GM12878 (cell line): ENCODE measurements at regions not wholly inside any gene's neighbourhood (a gene's known extent, or its start where the extent isn't known, plus 50 kb on each side); places are given as distances from the start of the nearest gene placed in this dataset.

Source experiments
- ATAC-seq: fragments of 200-7000 bp; cut with Tn5 transposase; 3 replicates; pipeline ENCODE4 v1.9.1; 2020; ENCODE audit warnings: mild to moderate bottlenecking, moderate library complexity
- BruUV-seq: library from RNA; stranded (reverse); fragments of 400-500 nt; replicated peaks from 2 replicates; lab custom pipeline; 2021; lab: Mats Ljungman, UMichigan
- CTCF ChIA-PET: fragments of 300-600 bp; sonication (Branson Sonifier 250); formaldehyde crosslinking; extraction: SDS; loops from one replicate; lab custom pipeline; 2021; ENCODE audit warnings: inconsistent platforms; lab: Yijun Ruan, JAX
- POLR2A ChIA-PET: fragments of 350-600 bp; formaldehyde crosslinking; extraction: SDS; loops from one replicate; lab custom pipeline; 2021; ENCODE audit warnings: inconsistent platforms; lab: Charles Lee
- RAD21 ChIA-PET: fragments of 300-600 bp; sonication (Branson Sonifier 250); formaldehyde crosslinking; loops from one replicate; lab custom pipeline; 2023; ENCODE audit warnings: antibody characterized with exemption; ENCODE audit not compliant: unreplicated experiment; lab: Charles Lee
- SMC1A ChIA-PET: fragments of 300-600 bp; sonication (Branson Sonifier 250); formaldehyde crosslinking; loops from one replicate; lab custom pipeline; 2023; ENCODE audit not compliant: unreplicated experiment, uncharacterized antibody; lab: Charles Lee
- DNase-seq: peaks from one replicate; pipeline ENCODE4 v3.0.0-alpha.2; 2011; ENCODE audit warnings: low read depth, low spot score
- FAIRE-seq: peaks from 3 replicates; lab custom pipeline; 2011; peaks lifted over from hg19 to GRCh38; lab: Jason Lieb, UNC
- H2AFZ ChIP-seq: 2 replicates; pipeline ENCODE4 v1.6.0; 2011; ENCODE audit warnings: low read depth, low read length, control low read depth; ENCODE audit not compliant: control insufficient read depth
- H3K27ac ChIP-seq: 2 replicates; pipeline ENCODE4 v1.5.1; 2011; ENCODE audit warnings: control low read depth; ENCODE audit not compliant: control insufficient read depth, insufficient read depth
- H3K27me3 ChIP-seq, 2 experiments: replicated peaks in 1 of 2; 2 replicates each; pipeline versions ENCODE4 v1.6.0 to v1.6.1; 2011; ENCODE audit warnings: low read length in 1 of 2; ENCODE audit not compliant: control insufficient read depth in 2 of 2, insufficient read depth in 2 of 2
- H3K36me3 ChIP-seq, 2 experiments: 2 replicates each; pipeline ENCODE4 v1.5.1; 2011; ENCODE audit warnings: low read length in 1 of 2; ENCODE audit not compliant: control insufficient read depth in 2 of 2, insufficient read depth in 2 of 2
- H3K4me1 ChIP-seq: 2 replicates; pipeline ENCODE4 v1.6.1; 2011; ENCODE audit warnings: mild to moderate bottlenecking, low read length, moderate library complexity, mixed read lengths; ENCODE audit not compliant: control insufficient read depth, insufficient read depth
- H3K4me2 ChIP-seq: 2 replicates; pipeline ENCODE4 v1.6.0; 2011; ENCODE audit warnings: control low read depth; ENCODE audit not compliant: control insufficient read depth, insufficient read depth
- H3K4me3 ChIP-seq: fragments of 200-600 bp; sonication (generic); 2 replicates; pipeline ENCODE4 v1.5.1; 2016
- H3K79me2 ChIP-seq: 2 replicates; pipeline ENCODE4 v1.6.0; 2011; ENCODE audit warnings: low read length; ENCODE audit not compliant: control insufficient read depth, insufficient read depth
- H3K9ac ChIP-seq: 2 replicates; pipeline ENCODE4 v1.8.0; 2011; ENCODE audit warnings: low read length, control low read depth, mixed read lengths; ENCODE audit not compliant: control insufficient read depth, insufficient read depth
- H3K9me3 ChIP-seq: replicated peaks from 3 replicates; pipeline ENCODE4 v1.5.1; 2011; ENCODE audit warnings: mild to moderate bottlenecking, low read length; ENCODE audit not compliant: control insufficient read depth, insufficient read depth
- H4K20me1 ChIP-seq: 2 replicates; pipeline ENCODE4 v1.6.0; 2011; ENCODE audit not compliant: control insufficient read depth, insufficient read depth
- ZNF217 ChIP-seq: fragments of 450-650 bp; IDR thresholded peaks from 2 replicates; pipeline ENCODE4 v1.6.1; 2017; ENCODE audit warnings: antibody characterized with exemption, mild to moderate bottlenecking
- WGBS: methylation state at CpG from one replicate; pipeline ENCODE4 v1.1.6; 2016; ENCODE audit warnings: low lambda C conversion rate; ENCODE audit not compliant: insufficient replicate concordance, insufficient coverage; ENCODE audit errors: missing lambda C conversion rate; 5-methylcytosine and 5-hydroxymethylcytosine counted together
- in situ Hi-C: fragments of 300-500 bp; cut with MboI; formaldehyde crosslinking; loops from 9 replicates; pipeline ENCODE4 v1.14.3; 2018; ENCODE audit warnings: mixed read lengths
- intact Hi-C: fragments of 100-400 bp; cut with micrococcal nuclease; formaldehyde crosslinking; loops from one replicate; pipeline ENCODE4 v1.14.2; 2022; ENCODE audit not compliant: unreplicated experiment
- TF ChIP-seq, protein P1 (sequence below): fragments of 450-650 bp; formaldehyde crosslinking; IDR thresholded peaks from 2 replicates; pipeline ENCODE4 v1.4.0; 2020; ENCODE audit warnings: mild to moderate bottlenecking, moderate library complexity
- TF ChIP-seq, protein P2 (sequence below): fragments of 450-650 bp; IDR thresholded peaks from 2 replicates; pipeline ENCODE4 v1.6.1; 2017; ENCODE audit warnings: mild to moderate bottlenecking, moderate library complexity

DNA sequence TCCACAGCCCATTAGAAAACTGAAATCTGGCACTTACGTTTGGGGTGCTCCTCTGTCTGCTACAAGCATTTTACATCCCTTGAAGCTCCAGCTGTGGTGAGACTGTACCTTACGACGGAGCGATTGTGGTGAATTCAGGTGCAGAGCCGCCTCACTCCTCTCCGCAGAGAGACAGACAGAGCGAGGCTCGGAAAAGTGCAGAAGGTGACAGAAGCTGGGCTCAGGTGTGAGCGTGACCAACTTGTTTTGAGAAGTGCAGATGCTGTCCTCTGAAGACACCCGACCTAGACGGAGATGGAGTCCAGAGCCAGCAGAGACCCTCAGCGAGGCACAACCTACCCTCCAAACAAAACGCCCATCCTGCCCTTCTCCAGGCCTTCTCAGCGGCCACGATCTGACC, 196.5 kb downstream of the MED10 start:
- DNase-seq = no peak
- TF ChIP-seq, protein P1, sequence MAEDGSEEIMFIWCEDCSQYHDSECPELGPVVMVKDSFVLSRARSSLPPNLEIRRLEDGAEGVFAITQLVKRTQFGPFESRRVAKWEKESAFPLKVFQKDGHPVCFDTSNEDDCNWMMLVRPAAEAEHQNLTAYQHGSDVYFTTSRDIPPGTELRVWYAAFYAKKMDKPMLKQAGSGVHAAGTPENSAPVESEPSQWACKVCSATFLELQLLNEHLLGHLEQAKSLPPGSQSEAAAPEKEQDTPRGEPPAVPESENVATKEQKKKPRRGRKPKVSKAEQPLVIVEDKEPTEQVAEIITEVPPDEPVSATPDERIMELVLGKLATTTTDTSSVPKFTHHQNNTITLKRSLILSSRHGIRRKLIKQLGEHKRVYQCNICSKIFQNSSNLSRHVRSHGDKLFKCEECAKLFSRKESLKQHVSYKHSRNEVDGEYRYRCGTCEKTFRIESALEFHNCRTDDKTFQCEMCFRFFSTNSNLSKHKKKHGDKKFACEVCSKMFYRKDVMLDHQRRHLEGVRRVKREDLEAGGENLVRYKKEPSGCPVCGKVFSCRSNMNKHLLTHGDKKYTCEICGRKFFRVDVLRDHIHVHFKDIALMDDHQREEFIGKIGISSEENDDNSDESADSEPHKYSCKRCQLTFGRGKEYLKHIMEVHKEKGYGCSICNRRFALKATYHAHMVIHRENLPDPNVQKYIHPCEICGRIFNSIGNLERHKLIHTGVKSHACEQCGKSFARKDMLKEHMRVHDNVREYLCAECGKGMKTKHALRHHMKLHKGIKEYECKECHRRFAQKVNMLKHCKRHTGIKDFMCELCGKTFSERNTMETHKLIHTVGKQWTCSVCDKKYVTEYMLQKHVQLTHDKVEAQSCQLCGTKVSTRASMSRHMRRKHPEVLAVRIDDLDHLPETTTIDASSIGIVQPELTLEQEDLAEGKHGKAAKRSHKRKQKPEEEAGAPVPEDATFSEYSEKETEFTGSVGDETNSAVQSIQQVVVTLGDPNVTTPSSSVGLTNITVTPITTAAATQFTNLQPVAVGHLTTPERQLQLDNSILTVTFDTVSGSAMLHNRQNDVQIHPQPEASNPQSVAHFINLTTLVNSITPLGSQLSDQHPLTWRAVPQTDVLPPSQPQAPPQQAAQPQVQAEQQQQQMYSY (CRISPR knock-in tag) = no peak
- TF ChIP-seq ZNF217 = no peak
- TF ChIP-seq, protein P2, sequence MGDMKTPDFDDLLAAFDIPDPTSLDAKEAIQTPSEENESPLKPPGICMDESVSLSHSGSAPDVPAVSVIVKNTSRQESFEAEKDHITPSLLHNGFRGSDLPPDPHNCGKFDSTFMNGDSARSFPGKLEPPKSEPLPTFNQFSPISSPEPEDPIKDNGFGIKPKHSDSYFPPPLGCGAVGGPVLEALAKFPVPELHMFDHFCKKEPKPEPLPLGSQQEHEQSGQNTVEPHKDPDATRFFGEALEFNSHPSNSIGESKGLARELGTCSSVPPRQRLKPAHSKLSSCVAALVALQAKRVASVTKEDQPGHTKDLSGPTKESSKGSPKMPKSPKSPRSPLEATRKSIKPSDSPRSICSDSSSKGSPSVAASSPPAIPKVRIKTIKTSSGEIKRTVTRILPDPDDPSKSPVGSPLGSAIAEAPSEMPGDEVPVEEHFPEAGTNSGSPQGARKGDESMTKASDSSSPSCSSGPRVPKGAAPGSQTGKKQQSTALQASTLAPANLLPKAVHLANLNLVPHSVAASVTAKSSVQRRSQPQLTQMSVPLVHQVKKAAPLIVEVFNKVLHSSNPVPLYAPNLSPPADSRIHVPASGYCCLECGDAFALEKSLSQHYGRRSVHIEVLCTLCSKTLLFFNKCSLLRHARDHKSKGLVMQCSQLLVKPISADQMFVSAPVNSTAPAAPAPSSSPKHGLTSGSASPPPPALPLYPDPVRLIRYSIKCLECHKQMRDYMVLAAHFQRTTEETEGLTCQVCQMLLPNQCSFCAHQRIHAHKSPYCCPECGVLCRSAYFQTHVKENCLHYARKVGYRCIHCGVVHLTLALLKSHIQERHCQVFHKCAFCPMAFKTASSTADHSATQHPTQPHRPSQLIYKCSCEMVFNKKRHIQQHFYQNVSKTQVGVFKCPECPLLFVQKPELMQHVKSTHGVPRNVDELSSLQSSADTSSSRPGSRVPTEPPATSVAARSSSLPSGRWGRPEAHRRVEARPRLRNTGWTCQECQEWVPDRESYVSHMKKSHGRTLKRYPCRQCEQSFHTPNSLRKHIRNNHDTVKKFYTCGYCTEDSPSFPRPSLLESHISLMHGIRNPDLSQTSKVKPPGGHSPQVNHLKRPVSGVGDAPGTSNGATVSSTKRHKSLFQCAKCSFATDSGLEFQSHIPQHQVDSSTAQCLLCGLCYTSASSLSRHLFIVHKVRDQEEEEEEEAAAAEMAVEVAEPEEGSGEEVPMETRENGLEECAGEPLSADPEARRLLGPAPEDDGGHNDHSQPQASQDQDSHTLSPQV = no peak
- TF ChIP-seq, all 136 proteins: peak for 0
- ChIA-PET RAD21 (no interaction called here), SMC1A (no interaction called here), POLR2A (no interaction called here), CTCF (no interaction called here)
- ATAC-seq = no peak
- no peaks in the 10 kb centered on the region for H3K27me3 ChIP-seq
- no peaks in the 10 kb centered on the region for H4K20me1 ChIP-seq
- no peaks in the 10 kb centered on the region for H3K36me3 ChIP-seq
- BruUV-seq = no TSS peak
- no peak overlapping the region for H3K4me3 ChIP-seq
- no peak for FAIRE-seq
- H3K9ac ChIP-seq = no peak overlapping the region
- no peak overlapping the region for H3K4me2 ChIP-seq
- H3K9me3 ChIP-seq = no peaks in the 10 kb centered on the region; the same call in 2 of the 3 replicates
- no peaks in the 10 kb centered on the region for H3K79me2 ChIP-seq
- H2AFZ ChIP-seq = no peak overlapping the region
- no peak overlapping the region for H3K27ac ChIP-seq
- intact Hi-C loops (no loop called here), in situ Hi-C loops (loop anchor here (10.0 kb wide), 1 partner anchor 553 kb away; no protein-coding TSS in a partner anchor)
- no peaks in the 10 kb centered on the region for H3K4me1 ChIP-seq
- WGBS = 50% methylated on average over 15 of the region's 15 CpGs
